ENCODE measurements at regions not wholly inside any gene's neighbourhood (a gene's known extent, or its start where the extent isn't known, plus 50 kb on each side); places are given as distances from the start of the nearest gene placed in this dataset.

GRCh38 chr11:45429719-45430118 lies 143.6 kb upstream of the SYT13 start:
- H3K4me3 ChIP-seq (ENCODE audit: low read depth, low read length): no peak overlapping the region
- TF ChIP-seq CTCF (conservative IDR thresholded peaks at IDR 0.05; ENCODE audit: low read depth, low read length): no peak
- no peak for DNase-seq (ENCODE audit: low read depth)

GRCh38 chr11:45428541-45429230 lies 142.5 kb upstream of the SYT13 start:
- H3K4me3 ChIP-seq (ENCODE audit: low read depth, low read length): no peak overlapping the region
- DNase-seq (ENCODE audit: low read depth): no peak
- no peak for TF ChIP-seq CTCF (conservative IDR thresholded peaks at IDR 0.05; ENCODE audit: low read depth, low read length)

- TF ChIP-seq CTCF (conservative IDR thresholded peaks at IDR 0.05; ENCODE audit: low read depth, low read length): no peak
- no peak overlapping the region for H3K4me3 ChIP-seq (ENCODE audit: low read depth, low read length)
Observed at GRCh38 chr11:45428116-45428515, 142.0 kb upstream of the SYT13 start.

GRCh38 chr11:45424411-45425180 lies 138.5 kb upstream of the SYT13 start:
- DNase-seq (ENCODE audit: low read depth): no peak
- TF ChIP-seq CTCF (conservative IDR thresholded peaks at IDR 0.05; ENCODE audit: low read depth, low read length): no peak

More at GRCh38 chr11:45428116-45428515, 142.0 kb upstream of the SYT13 start:
- no peak for DNase-seq (ENCODE audit: low read depth)

GRCh38 chr11:45423475-45424120 lies 137.5 kb upstream of the SYT13 start:
- H3K4me3 ChIP-seq (ENCODE audit: low read depth, low read length): no peak overlapping the region
- no peak for TF ChIP-seq CTCF (conservative IDR thresholded peaks at IDR 0.05; ENCODE audit: low read depth, low read length)
- DNase-seq (ENCODE audit: low read depth): no peak

More at GRCh38 chr11:45424411-45425180, 138.5 kb upstream of the SYT13 start:
- no peak overlapping the region for H3K4me3 ChIP-seq (ENCODE audit: low read depth, low read length)

- no peak for TF ChIP-seq CTCF (conservative IDR thresholded peaks at IDR 0.05; ENCODE audit: low read depth, low read length)
- H3K4me3 ChIP-seq (ENCODE audit: low read depth, low read length): no peak overlapping the region
- DNase-seq (ENCODE audit: low read depth): no peak
Observed at GRCh38 chr11:45423036-45423435, 136.9 kb upstream of the SYT13 start.
